ENCODE measurements at regions not wholly inside any gene's neighbourhood (a gene's known extent, or its start where the extent isn't known, plus 50 kb on each side); places are given as distances from the start of the nearest gene placed in this dataset.

GRCh38 chr2:22996911-22997310, 388.1 kb upstream of the KLHL29 start:
- no peak for DNase-seq (ENCODE audit: extremely low spot score)
- ChIA-PET CTCF (no interaction called here), POLR2A (no interaction called here)
- TF ChIP-seq ZNF384 (IDR thresholded peaks at IDR 0.05) = no peak
- TF ChIP-seq TARDBP (IDR thresholded peaks at IDR 0.05) = no peak
- TF ChIP-seq HDGF (IDR thresholded peaks at IDR 0.05; ENCODE audit: borderline replicate concordance) = no peak
- TF ChIP-seq NFRKB (IDR thresholded peaks at IDR 0.05) = no peak
- no peak for TF ChIP-seq LEF1 (IDR thresholded peaks at IDR 0.05; ENCODE audit: borderline replicate concordance)
- no peak for TF ChIP-seq FOXM1 (IDR thresholded peaks at IDR 0.05; ENCODE audit: borderline replicate concordance)
- no peak for TF ChIP-seq SP1 (IDR thresholded peaks at IDR 0.05)
- TF ChIP-seq L3MBTL2 (conservative IDR thresholded peaks at IDR 0.05) = no peak
- TF ChIP-seq, protein P1, sequence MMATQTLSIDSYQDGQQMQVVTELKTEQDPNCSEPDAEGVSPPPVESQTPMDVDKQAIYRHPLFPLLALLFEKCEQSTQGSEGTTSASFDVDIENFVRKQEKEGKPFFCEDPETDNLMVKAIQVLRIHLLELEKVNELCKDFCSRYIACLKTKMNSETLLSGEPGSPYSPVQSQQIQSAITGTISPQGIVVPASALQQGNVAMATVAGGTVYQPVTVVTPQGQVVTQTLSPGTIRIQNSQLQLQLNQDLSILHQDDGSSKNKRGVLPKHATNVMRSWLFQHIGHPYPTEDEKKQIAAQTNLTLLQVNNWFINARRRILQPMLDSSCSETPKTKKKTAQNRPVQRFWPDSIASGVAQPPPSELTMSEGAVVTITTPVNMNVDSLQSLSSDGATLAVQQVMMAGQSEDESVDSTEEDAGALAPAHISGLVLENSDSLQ (IDR thresholded peaks at IDR 0.05) = no peak

GRCh38 chr2:22998359-22998758, 386.6 kb upstream of the KLHL29 start:
- CTCF ChIA-PET = no interaction called here
- POLR2A ChIA-PET = no interaction called here
- TF ChIP-seq HDGF (IDR thresholded peaks at IDR 0.05; ENCODE audit: borderline replicate concordance) (no peak), SP1 (IDR thresholded peaks at IDR 0.05) (no peak), TARDBP (IDR thresholded peaks at IDR 0.05) (no peak), L3MBTL2 (conservative IDR thresholded peaks at IDR 0.05) (no peak), CTBP1 (IDR thresholded peaks at IDR 0.05; ENCODE audit: borderline replicate concordance) (no peak), ZNF384 (IDR thresholded peaks at IDR 0.05) (no peak), BHLHE40 (IDR thresholded peaks at IDR 0.05; ENCODE audit: borderline replicate concordance) (no peak), LEF1 (IDR thresholded peaks at IDR 0.05; ENCODE audit: borderline replicate concordance) (no peak), SUZ12 (IDR thresholded peaks at IDR 0.05) (no peak), ELF4 (IDR thresholded peaks at IDR 0.05) (no peak)
- no peak for DNase-seq (ENCODE audit: extremely low spot score)

- DNase-seq (ENCODE audit: extremely low spot score) = no peak
- POLR2A ChIA-PET = no interaction called here
- no peak for TF ChIP-seq L3MBTL2 (conservative IDR thresholded peaks at IDR 0.05)
- TF ChIP-seq FOXK2 (IDR thresholded peaks at IDR 0.05) = no peak
- no peak for TF ChIP-seq ARNT (IDR thresholded peaks at IDR 0.05)
- TF ChIP-seq SUZ12 (IDR thresholded peaks at IDR 0.05) = no peak
- no peak for TF ChIP-seq LEF1 (IDR thresholded peaks at IDR 0.05; ENCODE audit: borderline replicate concordance)
- TF ChIP-seq BHLHE40 (IDR thresholded peaks at IDR 0.05; ENCODE audit: borderline replicate concordance) = no peak
- TF ChIP-seq CTBP1 (IDR thresholded peaks at IDR 0.05; ENCODE audit: borderline replicate concordance) = no peak
- no peak for TF ChIP-seq ZNF384 (IDR thresholded peaks at IDR 0.05)
- TF ChIP-seq NFRKB (IDR thresholded peaks at IDR 0.05) = no peak
- no peak for TF ChIP-seq TARDBP (IDR thresholded peaks at IDR 0.05)
- no peak for TF ChIP-seq ELF4 (IDR thresholded peaks at IDR 0.05)
- no peak for TF ChIP-seq FOXA1 (IDR thresholded peaks at IDR 0.05)
- TF ChIP-seq, protein P1 (IDR thresholded peaks at IDR 0.05) = no peak
- no peak for TF ChIP-seq FOXM1 (IDR thresholded peaks at IDR 0.05; ENCODE audit: borderline replicate concordance)
- TF ChIP-seq SP1 (IDR thresholded peaks at IDR 0.05) = no peak
- no peak for TF ChIP-seq HDGF (IDR thresholded peaks at IDR 0.05; ENCODE audit: borderline replicate concordance)
- CTCF ChIA-PET = no interaction called here
Observed at GRCh38 chr2:22999951-23000350, 385.0 kb upstream of the KLHL29 start.

GRCh38 chr2:23002234-23002633, 382.7 kb upstream of the KLHL29 start:
- POLR2A ChIA-PET = no interaction called here
- CTCF ChIA-PET = no interaction called here
- DNase-seq (ENCODE audit: extremely low spot score) = no peak
- TF ChIP-seq L3MBTL2 (conservative IDR thresholded peaks at IDR 0.05) (no peak), TARDBP (IDR thresholded peaks at IDR 0.05) (no peak), CTBP1 (IDR thresholded peaks at IDR 0.05; ENCODE audit: borderline replicate concordance) (no peak), BHLHE40 (IDR thresholded peaks at IDR 0.05; ENCODE audit: borderline replicate concordance) (no peak), FOXM1 (IDR thresholded peaks at IDR 0.05; ENCODE audit: borderline replicate concordance) (no peak), SP1 (IDR thresholded peaks at IDR 0.05) (no peak), HDGF (IDR thresholded peaks at IDR 0.05; ENCODE audit: borderline replicate concordance) (no peak), ELF4 (IDR thresholded peaks at IDR 0.05) (no peak), NFRKB (IDR thresholded peaks at IDR 0.05) (no peak), FOXA1 (IDR thresholded peaks at IDR 0.05) (no peak), ARNT (IDR thresholded peaks at IDR 0.05) (no peak), FOXK2 (IDR thresholded peaks at IDR 0.05) (no peak), ZNF384 (IDR thresholded peaks at IDR 0.05) (no peak), SUZ12 (IDR thresholded peaks at IDR 0.05) (no peak), LEF1 (IDR thresholded peaks at IDR 0.05; ENCODE audit: borderline replicate concordance) (no peak)
- TF ChIP-seq, protein P1 (IDR thresholded peaks at IDR 0.05) = no peak

GRCh38 chr2:23005469-23005868, 379.5 kb upstream of the KLHL29 start:
- ChIA-PET POLR2A (no interaction called here), CTCF (no interaction called here)
- no peak for TF ChIP-seq ARNT (IDR thresholded peaks at IDR 0.05)
- TF ChIP-seq, protein P1 (IDR thresholded peaks at IDR 0.05) = no peak
- no peak for TF ChIP-seq NFRKB (IDR thresholded peaks at IDR 0.05)
- no peak for TF ChIP-seq SUZ12 (IDR thresholded peaks at IDR 0.05)
- TF ChIP-seq FOXM1 (IDR thresholded peaks at IDR 0.05; ENCODE audit: borderline replicate concordance) = no peak
- no peak for TF ChIP-seq BHLHE40 (IDR thresholded peaks at IDR 0.05; ENCODE audit: borderline replicate concordance)
- TF ChIP-seq ZNF384 (IDR thresholded peaks at IDR 0.05) = no peak
- TF ChIP-seq L3MBTL2 (conservative IDR thresholded peaks at IDR 0.05) = no peak
- no peak for TF ChIP-seq FOXK2 (IDR thresholded peaks at IDR 0.05)
- TF ChIP-seq ELF4 (IDR thresholded peaks at IDR 0.05) = no peak
- TF ChIP-seq FOXA1 (IDR thresholded peaks at IDR 0.05) = no peak
- TF ChIP-seq SP1 (IDR thresholded peaks at IDR 0.05) = no peak
- TF ChIP-seq HDGF (IDR thresholded peaks at IDR 0.05; ENCODE audit: borderline replicate concordance) = no peak
- no peak for TF ChIP-seq TARDBP (IDR thresholded peaks at IDR 0.05)
- no peak for TF ChIP-seq CTBP1 (IDR thresholded peaks at IDR 0.05; ENCODE audit: borderline replicate concordance)
- DNase-seq (ENCODE audit: extremely low spot score) = no peak
